ENCODE measurements at regions not wholly inside any gene's neighbourhood (a gene's known extent, or its start where the extent isn't known, plus 50 kb on each side); places are given as distances from the start of the nearest gene placed in this dataset.

DNA sequence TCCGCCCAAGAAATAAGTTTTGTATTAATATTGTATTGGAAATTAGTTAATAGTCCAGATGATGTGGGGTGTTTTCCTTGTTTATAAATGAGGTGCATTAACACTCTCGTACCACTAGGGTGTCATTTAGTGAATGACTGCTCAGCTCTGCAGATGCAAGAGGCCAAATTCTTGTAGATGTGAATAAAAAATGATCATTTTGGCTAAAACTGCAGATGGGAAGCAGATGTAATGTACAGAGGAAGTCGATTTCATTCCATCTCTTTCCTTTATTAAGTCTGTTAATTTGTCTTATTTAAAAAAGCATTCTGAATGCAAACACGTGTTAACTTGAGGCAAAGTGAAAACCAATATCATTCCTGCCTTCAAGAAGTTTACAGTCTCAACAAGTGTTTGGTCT lies 108.1 kb downstream of the DHX15 start:
- DNase-seq: no peak

DNA sequence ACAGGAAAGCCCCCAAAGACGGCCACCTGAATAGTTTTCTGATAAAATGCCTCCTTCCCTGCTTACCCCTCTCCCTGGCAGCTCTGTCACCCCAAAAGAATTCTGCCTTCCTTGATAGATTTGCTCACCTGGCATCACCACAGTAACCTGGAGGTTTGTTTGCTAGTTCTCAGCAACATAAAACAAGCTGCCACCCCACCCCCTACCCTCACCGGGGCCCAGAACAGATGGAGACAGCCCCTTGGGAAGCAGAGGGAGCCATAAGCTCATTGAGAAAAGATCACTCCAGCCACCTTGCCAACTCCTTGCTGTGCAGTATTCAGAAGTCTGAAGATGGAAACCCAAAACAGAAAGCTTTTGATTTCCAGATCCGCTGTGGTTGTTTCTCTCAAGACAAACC lies 108.6 kb downstream of the DHX15 start:
- DNase-seq: no peak

- DNase-seq: peak in 1 of 2 experiments; percentile 66
These were observed 111.0 kb downstream of the DHX15 start for GRCh38 chr4:24473309-24473721.

DNA sequence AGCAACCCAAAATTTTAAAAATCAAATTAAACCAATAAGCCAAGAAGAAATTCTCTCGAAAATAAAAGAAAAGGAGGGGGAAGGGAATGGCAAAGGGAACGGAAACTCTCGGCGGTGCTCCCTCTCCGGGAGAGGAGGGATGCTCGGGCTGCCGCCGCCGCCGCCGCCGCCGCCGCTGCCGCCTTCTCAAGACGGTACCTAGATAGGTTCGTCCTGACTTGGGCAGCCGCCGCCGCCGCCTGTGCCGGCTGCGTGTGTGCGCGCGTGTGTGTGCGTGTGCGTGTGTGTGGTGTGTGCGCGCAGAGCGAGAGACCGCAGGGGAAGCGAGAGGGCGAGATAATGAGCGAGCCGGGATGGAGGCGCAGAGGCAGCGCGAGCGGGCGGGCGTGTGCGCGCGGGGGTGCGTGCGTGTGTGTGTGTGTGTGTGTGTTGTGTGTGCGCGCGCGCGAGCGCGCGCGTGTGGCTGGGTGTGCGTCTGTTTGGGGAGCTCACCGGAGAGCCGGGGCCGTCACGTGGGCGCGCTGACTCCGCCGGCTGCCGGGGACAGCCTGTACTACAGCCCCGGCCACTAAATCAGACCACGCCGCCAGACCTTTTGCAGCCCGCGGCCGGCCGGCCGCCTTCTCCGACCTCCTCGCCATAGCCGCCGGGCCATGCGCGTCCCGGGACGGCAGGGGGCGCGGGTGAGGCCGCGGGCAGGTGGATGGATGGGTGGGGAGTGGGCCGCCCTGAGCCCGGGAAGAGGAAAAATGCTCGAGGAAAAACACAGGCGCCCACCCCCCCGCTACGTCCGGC lies 111.6 kb downstream of the DHX15 start:
- DNase-seq: peak; percentile 86 to 92

DNA sequence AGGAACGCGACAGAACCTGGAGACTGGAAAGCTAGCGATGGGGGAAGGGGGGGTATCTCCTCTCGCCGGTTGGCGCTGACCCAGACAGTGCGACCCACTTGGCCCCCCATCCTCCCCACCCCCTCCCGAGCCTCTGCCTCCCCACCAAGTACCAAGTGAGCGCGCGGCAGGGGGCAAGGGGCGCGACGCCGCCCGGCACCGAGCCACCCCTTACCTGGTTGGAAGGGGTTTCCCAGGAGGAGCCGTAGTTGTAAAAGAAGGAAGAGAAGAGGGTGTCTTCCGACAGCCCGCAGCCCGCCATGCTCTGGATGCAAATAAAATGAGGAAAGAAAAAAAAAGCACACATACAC lies 112.2 kb downstream of the DHX15 start:
- DNase-seq: peak in 1 of 2 experiments; percentile 39

DNA sequence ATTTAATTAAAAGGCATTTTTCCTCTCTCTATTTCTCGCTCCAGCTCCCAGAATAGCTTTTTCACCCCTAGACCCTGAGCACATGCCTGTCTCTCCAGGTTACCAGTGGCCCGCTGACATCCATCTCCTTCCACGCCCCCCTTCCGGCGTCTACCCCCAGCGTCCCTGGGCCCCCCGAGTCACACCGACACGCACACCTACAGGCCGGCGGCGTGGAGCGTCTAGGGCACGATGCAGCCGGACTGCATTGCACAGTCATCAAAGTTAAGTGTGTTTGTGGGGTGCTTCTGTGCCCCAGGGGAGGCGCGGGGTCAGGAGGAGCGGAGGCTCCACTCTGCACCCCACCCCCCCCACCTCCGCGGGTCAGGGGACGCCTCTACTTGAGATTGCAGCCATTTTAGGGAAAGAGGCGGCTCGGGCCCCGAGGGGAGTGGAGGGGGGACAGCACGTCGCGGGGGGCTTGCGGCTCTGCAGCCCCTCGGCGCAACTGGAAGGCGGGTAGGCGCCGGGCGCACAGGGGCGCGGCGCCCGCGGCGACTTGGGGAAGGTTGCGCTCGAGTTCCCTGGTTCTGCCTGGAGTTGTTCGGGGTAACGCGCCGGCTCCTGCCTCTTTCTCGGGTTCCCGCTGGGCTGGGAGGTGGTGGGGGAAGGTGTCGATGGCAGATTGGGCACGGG lies 112.7 kb downstream of the DHX15 start:
- peak in 1 of 2 experiments; percentile 36 for DNase-seq

- DNase-seq: peak in 1 of 2 experiments; percentile 42
These were observed 113.5 kb downstream of the DHX15 start for GRCh38 chr4:24470666-24471485.

DNA sequence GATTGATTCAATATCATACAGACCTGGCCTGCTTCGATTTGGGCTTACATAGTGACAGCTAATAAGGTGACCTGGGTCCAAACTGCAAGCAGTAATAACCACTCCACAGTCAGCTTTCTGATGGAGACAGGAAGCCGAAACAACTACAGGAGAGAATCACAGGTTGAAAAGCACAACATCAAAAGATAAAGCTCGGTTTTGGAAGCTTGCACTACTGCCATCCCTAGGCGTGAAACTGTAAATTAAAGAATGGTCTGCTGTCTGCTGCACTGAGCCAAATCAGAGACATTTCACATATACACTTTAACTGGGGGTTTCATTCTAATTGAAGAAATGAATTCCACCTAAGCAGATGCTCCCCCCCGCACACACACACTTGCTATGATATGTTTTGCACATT lies 116.3 kb downstream of the DHX15 start:
- no peak for DNase-seq

DNA sequence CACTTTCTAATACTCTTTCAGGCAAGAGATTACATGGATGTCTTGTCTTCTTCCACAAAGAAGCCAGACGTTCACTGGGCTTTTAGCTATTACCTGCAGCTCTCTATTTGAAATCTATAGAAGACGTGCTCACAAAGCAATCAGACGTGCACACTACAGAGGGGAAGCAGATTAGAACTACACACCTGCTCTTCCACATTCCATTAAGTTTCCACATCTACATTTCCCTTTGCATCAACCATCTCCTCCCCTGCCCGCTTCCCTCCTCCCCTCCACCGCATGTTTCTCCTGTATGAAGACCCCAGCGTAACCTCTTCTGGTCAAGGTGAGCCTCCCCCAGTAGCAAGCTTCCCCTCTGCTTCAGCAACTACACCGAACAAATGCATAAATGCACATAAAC lies 119.8 kb downstream of the DHX15 start:
- no peak for DNase-seq

GRCh38 chr4:24456431-24456830 lies 127.9 kb downstream of the DHX15 start:
- DNase-seq: no peak

GRCh38 chr4:24453951-24454350 lies 130.4 kb downstream of the DHX15 start:
- no peak for DNase-seq

DNA sequence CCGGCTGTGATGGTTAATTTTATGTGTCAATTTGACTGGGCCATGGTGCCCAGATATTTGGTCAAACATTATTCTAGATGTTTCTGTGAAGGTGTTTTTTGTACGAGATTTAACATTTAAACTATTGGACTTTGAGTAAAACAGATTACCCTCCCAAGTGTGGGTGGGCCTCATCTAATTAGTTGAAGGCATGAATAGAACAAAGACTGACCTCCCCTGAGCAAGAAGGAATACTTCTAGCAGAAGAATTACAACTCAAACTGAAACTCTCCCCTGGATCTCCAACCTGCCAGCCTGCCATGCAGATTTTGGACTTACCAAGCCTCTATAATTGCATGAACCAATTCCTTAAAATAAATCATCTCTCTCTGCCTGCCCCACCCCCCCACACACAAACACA lies 132.5 kb downstream of the DHX15 start:
- DNase-seq: no peak

DNA sequence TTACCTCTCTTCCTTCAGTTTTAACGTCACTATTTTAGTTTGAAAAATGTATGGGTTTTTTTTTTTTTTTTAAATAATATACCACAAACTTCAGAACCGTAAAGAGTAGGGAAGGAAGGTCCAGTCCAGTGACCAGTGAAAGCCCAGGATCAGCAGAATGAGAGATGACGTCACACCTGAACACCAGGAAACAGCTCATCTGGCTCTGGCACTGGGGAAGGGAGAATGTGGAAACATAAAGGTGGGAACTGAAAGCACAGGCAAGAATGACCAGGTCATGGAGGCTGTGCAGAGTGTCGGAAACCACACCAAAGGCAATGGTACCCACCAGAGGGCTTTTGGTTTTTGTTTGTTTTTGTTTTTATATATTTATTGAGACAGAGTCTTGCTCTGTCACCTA lies 141.2 kb downstream of the DHX15 start:
- DNase-seq: no peak

GRCh38 chr4:24440765-24441164 lies 143.6 kb downstream of the DHX15 start:
- DNase-seq: no peak

GRCh38 chr4:24434241-24434640 lies 150.1 kb downstream of the DHX15 start:
- DNase-seq: no peak

GRCh38 chr4:24433515-24434214 lies 150.7 kb downstream of the DHX15 start:
- DNase-seq: no peak

- DNase-seq: no peak
These were observed 155.5 kb downstream of the DHX15 start for GRCh38 chr4:24428850-24429249.

DNA sequence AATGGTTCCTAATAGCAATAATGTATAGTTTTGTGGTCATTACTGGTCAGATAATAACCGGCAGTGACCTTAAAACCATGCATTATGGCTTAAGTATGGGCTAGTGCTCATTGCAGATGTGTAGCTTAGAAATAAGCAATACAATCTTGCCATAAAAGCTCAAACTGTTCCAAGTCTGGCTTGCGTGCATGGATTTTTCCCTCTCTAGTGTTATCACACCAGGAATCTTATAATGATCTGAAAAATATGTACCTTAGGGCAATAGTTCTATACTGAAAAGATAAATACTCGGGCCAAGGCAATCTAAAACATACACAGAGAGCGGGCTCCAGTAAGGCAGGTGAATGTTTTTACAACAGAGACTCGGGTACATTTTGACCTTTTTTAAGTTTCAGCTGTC lies 157.8 kb downstream of the DHX15 start:
- DNase-seq: no peak

DNA sequence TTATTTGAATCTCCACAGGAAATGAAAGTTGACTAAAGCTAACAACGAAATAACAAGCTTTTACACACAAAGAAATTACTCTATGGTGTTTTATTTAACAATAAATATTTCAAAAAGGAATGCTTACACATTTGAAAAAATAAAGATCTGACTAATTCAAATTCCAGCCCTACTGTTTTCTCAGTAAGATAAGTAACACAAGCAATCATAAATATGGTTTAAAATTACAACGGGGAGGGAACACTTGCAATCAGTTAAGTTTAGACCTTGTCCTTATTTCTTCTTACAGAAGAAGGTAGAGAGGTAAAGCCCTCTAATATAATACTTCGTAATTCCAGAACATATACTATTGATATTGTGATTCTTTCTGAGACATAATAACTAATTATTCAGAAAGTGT lies 158.5 kb downstream of the DHX15 start:
- no peak for DNase-seq

DNA sequence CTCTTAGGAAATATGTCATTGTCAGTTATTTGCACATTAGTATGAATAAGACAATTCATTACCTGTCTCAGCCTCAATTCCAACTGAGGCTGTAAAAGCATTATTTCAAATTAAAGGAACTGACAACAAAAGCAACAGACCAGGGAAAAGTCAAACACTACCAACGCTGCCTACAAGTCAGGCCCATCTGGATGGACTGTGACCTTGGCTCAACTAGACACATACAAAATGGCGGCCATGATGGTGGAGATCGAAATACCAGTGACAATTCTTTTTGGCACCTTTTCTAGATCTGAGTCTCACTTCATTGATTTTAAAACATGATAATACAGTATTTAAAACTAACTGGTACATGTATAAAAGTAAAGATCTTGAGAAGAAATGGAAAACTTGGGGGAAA lies 160.7 kb downstream of the DHX15 start:
- DNase-seq: no peak

DNA sequence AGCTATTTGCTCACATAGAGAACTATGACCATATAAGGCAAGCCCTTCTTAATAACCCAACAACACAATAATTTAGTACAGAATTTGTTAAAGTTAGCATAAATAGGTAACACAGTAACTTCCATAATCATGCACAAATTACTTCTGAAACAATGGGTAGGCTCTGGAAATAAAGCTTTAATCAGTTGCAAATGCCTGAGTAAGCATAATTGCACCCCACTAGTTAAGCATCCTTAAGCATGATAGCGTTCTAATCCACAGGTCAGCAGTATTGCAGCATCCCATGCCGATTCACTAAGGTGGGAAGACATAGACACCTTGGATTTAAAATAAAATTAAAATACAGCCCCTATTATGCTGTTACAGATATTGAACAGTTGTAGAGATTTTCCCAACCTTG lies 161.7 kb downstream of the DHX15 start:
- DNase-seq: no peak

DNA sequence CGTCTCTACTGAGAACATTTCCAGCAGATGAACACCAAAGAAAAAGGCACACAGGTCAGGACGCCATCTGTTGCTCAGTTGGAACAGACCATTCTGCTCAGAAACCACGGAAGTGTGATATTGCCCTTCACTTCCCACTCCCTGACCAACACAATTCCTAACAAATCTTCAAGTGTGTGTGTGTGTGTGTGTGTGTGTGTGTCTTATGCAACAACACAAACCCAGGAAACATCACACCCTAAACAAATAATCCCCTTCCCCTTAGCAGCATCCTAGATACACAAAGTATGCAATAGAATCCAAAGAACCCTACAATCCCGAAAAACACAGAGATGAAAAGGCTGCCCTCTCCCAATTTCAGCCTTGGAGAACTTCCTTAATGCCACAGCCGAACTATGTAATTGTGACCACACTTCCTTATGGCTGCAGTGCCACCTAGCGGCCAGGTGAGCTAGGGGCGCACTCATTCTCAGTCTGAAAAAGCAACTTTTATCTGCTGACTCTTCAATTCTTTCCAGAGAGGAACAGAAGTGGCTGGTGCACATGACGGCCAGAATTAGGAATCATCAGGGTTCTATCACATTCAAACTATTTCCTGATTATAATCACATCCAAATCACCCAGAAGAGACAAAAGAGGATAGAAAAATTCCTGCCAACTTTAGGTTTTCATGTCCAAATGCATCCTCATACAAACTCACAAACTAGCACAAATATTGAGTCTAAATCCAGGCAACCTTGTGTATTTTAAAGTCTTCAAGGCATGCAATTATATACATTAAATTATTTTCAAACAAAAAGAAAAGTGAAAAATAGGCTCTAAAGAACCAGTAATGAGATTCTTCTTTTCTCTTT lies 164.9 kb downstream of the DHX15 start:
- peak; percentile 70 to 83 for DNase-seq

Measured in NCI-H2081 (cell line).